GM04504 (cell line): ENCODE measurements at regions not wholly inside any gene's neighbourhood (a gene's known extent, or its start where the extent isn't known, plus 50 kb on each side); places are given as distances from the start of the nearest gene placed in this dataset.

Experiments used
- DNase-seq: peaks from one replicate; pipeline ENCODE4 v3.0.0-alpha.2; 2012; ENCODE audit warnings: low read depth

DNA sequence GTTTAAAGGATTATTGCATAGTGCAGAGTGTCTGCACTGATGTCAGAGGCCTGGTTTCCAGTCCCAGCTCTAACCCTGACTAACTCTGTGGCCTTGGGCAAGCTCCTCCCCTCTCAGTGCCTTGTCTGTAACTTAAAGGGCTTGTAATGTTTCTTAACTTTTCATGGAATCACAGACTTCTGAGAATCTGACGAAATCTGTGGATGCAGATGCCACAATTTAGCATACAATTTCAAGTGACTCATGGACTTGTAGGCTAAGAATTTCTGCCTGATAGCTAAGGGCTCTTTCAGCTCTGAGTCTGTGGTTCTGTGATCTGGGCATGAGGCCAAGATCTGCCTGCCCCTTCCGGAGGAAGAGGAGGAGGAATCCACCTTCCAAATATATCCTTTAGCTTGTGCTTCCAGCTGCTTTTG, 236.9 kb downstream of the AR start:
- DNase-seq: peak; percentile 65

DNA sequence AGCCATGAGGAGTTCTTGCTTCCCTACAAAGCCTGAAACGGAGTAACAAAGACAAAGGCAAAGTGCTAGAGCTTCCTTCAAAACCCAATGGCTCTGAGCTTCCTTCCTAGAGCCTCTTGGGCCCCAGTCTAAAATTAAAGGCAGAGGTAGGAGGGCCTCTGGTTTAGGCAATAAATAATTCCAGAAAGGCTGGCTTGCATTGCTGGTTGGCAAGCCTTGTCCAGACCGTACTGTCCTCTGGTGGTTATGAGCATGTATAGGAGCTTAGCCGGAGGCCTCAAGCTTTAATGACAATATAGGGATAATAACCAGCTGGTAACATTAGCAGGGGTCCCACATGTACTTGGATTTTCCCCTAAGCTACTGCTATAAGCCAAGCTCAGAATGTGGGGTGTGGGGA, 237.3 kb downstream of the AR start:
- no peak for DNase-seq

- no peak for DNase-seq
These were observed 240.9 kb downstream of the AR start for GRCh38 chrX:67784712-67785111.

- DNase-seq: peak; percentile 3
These were observed 243.4 kb downstream of the AR start for GRCh38 chrX:67787196-67787595.

DNA sequence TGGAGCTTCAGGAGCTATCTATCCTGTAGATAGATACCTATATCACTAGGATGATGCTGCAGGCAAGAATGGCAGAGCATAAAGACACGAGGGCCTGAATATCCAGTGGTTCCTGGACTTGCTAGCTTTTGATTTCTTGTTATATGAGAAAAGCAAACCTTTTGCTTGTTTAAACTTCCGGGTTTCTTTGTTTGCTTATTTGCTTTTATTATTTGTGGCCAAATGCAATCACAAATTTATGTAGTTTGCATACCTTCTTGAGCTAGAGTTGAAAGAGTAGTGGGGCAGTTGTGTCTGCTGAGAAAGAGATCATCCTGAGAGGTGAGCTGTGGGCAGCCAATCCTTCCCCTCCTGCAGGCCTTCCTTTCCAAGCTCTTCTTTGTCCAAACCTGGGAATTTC, 245.7 kb downstream of the AR start:
- DNase-seq: no peak
